ENCODE measurements at regions not wholly inside any gene's neighbourhood (a gene's known extent, or its start where the extent isn't known, plus 50 kb on each side); places are given as distances from the start of the nearest gene placed in this dataset.

DNA sequence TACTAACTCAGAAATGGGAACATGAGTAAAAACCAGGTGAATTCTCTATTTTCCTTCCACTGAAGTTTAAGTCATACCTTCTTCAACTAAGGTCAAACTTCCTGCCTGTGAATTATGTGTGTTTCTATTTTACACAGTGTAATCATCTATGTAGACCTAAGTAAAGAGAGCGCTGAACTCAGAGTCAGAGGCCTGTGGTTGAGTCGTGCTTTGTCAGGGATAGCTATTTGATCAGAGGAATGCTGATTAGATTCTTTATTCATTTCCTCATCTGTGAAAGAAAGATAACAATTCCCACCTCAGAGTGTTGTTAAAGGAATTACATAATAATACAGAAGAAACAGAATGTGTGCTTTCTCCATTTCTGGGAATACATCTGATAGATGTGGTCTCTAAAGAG is 654.1 kb downstream of the STIM2 start:
- no peak for DNase-seq (ENCODE audit: low spot score)

DNA sequence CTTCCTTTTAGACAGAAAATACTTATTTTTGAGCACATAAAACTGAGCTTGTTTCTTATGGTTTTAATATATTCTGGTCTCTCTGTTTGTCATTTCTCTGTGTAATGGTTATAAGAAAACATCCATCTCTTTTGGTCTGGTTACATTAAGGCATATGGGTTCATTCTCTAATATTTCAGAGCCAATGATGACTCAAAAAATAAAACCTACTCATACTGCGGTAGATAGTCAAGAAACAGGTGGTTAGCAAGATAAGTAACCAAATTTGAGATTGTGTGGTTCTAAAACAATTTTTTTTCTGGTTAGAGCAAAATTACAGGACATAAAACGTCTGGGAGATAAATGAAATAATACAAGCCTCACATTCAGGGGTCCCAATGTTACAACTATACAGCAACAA is 654.5 kb downstream of the STIM2 start:
- no peak for DNase-seq (ENCODE audit: low spot score)

DNA sequence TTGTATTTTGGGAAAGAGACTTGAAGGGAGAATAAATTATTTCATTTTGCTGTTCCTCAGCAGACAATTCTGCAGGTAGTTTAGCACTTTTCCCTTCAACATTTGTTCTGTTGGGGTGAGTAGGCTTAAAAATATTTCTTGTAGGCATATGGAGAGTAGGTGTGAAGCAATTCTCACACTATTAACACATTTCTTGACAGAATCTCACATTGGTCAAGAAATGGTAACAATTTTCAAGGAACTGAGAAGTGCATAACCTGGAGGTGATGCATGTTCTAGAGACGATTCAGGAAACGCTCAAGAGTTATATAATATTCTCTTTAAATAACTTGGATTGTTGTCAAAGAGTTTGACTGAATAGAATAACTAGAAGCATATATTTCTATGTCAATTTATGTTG is 658.2 kb downstream of the STIM2 start:
- DNase-seq (ENCODE audit: low spot score): no peak

DNA sequence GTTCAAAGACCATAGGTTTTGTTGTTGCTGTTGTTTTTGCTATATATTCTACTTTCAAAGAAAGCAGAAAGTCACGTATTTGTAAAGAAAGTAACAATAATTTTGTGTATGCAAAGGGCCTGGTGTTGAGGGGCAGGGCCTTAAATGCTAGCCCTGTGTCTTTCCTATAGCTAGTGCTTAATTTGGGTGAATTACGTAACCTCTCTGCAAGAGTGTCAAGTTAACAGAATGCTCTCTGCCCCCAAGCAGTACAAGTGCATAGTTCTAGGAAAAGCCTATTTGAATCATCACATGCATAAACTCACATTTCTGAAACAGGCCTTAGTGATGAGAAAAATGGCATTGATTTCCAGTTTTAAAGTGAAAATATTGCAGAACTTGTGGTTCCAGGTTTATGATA is 663.6 kb downstream of the STIM2 start:
- no peak for DNase-seq (ENCODE audit: low spot score)

DNA sequence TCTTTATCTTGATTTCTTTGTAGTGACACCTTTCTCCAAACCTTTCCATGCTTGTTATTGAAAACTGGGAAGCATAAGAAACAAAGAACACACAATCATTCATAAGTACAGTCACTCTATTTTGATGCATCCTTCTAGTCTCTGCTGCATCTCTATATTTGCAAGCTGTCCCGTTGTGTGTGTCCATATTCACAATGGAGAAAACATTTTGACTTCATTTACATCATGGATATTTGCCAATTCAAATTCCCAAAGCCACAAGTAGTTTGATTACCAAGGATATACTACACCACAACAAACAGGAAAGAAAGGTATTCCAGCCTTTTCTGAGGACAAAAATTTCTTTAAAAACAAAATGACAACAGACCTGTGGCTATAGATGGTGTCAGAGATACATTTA is 673.8 kb downstream of the STIM2 start:
- no peak for DNase-seq (ENCODE audit: low spot score)

DNA sequence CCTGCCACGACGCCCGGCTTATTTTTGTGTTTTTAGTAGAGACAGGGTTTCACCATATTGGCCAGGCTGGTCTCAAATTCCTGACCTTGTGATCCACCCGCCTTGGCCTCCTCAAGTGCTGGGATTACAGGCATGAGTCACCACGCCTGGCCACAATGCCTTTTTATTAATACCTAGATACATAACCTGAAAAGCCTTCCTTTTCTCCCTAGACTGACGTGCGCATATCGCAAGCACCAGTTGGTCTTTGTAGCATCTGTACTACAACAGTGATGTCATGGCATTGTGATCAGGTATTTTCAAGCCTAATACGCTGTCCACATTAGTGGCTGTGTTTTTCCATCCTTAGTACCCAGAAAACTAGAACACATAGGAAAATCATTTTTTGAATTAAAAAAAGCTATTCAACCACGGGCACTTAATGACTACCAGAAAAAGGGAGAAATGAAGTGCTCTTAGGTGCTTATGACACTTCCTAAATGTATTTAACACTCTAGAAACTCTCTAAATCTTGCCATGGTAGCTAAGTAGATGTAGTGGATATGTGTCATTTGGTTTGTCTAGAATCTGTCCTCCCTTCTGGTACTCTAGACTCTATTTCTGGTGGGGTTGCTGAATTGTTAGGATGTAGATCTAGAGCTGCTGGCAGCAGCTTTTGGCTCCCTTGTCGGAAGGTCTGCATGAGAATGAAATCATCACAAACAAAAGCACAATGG is 707.8 kb downstream of the STIM2 start:
- no peak for DNase-seq (ENCODE audit: low spot score)

DNA sequence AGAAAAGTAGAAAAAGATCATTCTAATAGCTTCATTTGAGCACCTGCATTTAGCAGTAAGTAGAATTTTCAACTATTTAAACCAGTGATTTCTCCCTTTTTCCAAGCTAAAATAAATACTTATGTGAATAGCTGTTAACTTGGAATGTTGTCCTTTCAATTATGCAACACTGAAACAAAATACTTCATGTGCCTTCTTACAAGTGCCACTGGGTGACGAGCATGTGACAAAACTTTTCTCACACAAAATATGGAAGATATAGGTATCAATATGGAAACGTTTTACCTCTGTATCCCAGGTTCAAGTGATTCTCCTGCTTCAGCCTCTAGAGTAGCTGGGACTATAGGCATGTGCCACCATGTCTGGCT is 708.3 kb downstream of the STIM2 start:
- no peak for DNase-seq (ENCODE audit: low spot score)

DNA sequence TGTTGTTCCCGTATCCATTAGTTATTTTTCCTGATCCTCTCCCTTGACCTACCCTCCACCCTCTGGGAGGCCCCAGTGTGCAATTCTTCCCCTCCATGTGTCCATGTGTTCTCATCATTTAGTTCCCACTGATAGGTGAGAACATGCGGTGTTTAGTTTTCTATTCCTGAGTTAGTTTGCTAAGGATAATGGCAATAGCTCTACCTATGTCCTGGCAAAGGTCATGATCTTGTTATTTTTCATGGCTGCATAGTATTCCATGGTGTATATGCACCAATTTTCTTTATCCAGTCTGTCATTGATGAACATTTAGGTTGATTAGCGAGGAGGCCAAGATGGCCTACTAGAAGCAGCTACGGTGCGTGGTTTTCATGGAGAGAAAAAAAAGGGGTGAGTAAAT is 714.1 kb downstream of the STIM2 start:
- DNase-seq (ENCODE audit: low spot score): no peak

DNA sequence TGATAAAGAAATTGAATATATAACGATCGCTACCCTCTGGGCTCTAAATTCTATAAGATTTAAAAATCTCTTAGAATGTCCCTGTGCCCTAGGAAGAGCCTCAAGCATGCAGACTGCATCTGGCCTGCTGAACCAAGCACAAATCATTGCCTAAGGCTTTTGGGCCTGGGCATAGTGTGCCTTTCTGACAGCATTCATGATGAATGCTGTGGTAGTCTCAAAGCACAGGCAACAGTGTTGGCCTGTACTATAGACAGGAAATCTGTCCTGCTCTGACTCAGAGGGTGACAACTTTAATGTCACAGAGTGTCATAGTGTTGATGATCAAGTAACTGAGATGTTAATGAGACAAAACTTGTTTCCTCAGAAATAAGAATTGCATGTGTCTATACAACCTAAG is 717.3 kb downstream of the STIM2 start:
- no peak for DNase-seq (ENCODE audit: low spot score)

DNA sequence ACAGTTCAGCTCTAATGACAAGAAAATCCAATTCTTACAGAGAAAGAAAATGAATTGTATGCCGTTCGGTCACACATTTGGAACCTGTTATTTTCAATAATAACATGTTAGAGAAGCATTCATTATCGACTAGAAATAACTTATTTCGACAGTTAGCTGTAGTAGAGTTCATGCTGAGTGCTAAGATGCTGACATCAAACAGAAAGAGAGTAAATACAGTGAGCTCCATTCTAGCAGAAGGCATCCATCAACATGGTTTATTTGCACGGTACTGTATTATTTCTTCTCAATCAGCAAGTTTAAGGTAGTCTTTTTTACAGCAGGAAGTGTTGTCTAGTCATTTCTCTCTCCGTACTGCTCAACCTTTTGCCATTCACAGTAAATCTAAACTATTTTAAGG is 732.1 kb downstream of the STIM2 start:
- no peak for DNase-seq (ENCODE audit: low spot score)

DNA sequence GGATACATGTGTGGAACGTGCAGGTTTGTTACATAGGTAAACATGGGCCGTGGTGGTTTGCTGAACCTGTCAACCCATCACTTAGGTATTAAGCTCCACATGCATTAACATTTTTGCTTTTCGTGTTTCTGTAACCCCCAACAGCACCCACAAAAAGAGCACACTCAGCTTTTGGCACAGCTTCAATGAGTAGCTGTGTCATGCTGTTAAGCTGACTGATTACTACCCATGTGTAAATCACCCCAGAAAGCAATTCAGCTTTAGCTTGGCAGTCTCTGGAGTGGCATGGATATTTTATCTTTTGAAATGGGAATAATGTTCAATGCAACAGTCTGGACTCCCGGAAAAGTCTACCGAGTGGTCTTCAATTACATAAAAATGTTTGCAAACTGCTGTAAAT is 734.3 kb downstream of the STIM2 start:
- DNase-seq (ENCODE audit: low spot score): no peak

DNA sequence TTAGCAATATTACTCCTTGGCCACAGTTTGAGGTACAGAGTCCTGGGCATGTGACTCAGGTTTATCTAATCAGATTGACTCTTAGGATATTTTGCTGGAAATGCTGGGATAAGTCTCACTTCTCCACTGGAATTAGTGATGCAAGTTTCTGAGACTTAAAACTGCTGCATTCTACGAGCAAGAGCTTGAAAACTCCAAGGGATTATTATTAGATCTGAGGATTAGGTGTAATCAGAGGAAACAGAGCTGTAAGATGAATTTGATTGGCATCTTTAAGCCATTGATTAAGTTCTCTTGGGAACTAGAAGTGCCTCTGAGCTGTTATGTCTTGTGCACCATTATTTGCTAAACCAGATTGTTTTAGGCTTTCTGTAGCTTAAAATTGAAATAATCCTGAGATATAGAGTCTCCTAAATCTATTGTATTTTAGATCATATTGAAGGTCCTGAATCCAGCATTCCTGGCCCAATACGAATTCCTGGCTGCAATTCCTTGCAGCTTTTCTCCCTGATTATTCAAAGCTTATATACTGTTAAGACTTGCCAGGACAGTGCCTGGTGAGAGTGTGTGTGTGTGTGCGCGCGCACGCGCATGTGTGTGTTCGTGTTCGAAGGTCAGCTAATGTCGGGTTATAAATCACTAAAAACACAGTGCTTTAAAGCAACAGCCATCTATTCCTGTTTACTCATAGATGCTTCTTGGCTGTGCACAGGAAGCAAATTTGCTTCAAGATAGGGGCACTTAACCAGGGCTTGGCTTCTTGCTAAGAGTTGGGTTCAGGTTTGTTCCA is 735.1 kb downstream of the STIM2 start:
- no peak for DNase-seq (ENCODE audit: low spot score)

DNA sequence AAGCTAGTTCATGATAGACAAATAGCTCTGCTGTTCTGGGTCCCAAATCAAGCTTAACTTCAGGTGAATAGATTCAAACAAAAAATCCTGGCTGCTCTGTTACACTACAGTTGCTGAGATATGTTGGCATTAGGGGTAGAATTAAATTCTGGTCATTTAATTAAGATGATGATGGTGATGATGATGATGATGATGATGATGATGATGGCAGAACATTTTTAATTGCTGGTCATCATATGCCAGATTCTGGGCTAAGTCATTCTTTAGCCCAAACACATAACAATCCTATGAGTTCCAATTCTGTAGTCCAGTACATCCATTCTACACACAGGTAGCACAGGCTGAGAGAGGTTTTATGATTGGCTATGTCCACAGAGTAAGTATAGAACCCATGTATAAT is 741.5 kb downstream of the STIM2 start:
- no peak for DNase-seq (ENCODE audit: low spot score)

DNA sequence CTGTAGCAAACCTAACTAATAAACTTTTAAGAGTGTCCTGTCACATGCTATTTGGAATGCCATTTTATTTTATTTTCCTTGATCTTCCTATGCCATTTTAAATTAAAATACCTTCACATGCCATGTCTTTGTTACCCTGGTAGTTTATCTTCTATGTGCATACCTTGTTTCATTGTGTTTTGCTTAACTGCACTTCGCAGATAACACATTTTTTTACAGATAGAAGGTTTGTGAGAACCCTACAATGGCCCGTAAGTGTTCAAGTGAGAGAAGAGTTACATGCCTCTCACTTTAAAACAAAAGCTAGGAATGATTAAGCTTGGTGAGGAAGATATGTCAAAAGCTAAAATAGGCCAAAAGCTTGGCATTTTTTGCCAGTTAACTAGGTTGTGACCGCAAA is 744.1 kb downstream of the STIM2 start:
- no peak for DNase-seq (ENCODE audit: low spot score)

DNA sequence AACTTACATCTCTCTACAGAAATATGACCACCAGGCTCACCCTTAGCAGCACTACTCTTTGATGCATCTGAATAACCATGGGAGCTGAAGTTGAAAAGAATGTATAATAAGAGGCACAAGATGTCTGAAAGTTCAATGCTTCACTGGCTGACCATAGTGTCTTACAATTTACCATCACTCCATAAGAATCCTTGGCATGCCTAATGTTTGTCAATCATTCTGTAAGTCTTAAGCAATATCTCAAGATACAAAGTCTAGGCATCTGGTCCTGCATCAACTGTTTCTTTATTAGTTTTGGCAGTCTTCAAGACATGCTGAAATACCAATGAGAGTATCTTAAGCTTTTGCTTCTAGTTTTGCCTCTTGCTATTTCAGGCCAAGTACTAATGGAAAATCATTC is 755.5 kb downstream of the STIM2 start:
- DNase-seq (ENCODE audit: low spot score): no peak

DNA sequence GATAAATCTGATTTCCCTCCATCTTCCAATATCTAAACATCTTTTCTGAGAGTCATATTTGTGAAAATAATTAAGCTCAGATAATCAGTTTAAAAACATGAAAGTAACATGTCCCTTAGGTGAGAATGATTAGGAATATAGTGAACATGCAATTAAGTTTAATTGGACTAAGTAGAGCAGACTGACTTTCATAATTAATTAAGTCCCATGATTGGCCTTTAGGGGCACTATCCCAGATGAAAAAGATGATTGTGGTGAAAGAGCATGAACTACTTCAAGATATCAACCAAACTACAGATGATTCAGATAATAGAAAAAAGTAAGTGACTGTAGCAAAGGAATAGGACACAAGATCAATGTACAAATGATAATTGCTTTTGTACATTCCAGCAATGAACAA is 758.8 kb downstream of the STIM2 start:
- no peak for DNase-seq (ENCODE audit: low spot score)

DNA sequence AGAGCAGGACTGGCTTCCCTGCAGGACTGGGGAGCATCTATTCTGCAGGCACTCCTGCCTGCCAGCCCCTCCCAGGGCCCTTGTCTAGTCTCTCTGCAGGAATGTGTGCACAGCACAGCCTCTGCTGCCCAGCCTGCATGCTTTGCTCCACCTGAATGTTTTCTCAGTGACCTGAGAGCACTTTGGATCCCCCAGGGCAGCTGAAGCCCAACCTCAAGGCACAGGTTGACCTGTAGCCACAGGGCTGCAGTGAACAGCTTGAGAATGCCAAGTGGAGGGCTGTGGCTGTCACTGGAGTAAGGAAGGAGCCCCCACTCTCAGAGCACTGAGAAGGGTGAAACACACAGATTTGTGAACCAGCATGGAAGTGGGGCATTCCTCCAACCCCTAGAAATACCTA is 760.2 kb downstream of the STIM2 start:
- DNase-seq (ENCODE audit: low spot score): no peak

DNA sequence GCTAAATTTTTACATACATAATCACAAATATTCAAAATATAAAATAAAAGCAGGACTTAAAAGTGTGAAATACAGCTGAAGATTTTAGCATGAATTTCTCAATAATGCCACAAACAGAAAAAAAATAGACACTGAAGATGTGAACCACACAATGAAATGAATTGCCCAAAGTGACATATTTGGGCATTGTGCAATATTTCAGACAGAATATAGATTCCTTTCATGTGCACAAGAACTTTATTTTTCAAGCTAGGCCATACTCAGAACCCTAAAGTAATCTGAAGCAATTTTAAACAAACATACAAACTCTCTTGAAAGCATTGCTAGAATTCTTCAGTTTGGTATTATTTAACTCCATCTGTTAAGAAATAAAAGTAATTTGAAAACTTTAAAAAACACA is 764.1 kb downstream of the STIM2 start:
- DNase-seq (ENCODE audit: low spot score): no peak

DNA sequence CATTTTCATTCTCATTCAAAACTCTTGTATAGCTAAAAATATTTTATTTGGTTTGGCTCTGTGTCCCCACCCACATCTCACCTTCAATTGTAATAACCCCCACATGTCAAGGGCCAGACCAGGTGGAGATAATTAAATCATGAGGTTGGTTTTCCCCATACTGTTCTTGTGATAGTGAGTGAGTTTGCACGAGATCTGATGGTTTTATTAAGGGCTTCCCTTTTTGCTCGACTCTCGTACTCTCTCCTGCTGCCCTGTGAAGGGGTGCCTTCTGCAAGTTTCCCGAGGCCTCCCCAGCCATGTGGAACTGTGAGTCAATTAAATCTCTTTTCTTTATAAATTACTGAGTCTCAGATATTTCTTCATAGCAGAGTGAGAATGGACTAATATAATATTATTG is 768.0 kb downstream of the STIM2 start:
- DNase-seq (ENCODE audit: low spot score): no peak

DNA sequence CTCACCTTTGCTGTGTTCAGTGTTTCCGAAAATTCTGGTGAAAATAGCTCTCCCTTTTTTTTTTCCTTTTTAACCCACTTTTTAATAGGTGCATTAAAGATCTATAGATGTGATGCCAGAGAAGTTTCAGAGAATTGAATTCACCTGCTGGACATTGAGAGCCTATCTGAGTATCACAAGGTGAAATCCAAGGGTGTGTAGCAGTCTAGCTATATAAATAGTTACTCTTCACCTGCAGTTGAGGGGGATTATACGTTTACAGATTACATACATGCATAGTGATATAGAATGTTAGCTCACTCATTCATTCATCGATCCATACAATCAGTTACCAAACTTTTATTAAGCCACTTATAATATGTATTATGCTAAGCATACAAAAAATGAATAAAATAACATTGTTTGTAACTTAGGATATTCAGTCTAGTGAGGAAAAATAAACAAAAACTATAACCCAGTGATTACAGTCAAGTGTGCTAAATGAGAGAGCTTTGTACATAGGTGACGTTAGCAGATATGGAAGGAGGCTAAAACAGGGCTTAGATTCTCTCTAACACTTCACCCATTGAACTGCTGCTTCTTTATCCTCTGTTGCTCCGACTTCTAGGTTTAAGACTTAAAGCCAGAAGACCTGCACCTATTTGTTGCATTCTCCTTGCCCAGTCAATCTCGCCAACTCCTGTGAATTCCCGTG is 769.0 kb downstream of the STIM2 start:
- no peak for DNase-seq (ENCODE audit: low spot score)

DNA sequence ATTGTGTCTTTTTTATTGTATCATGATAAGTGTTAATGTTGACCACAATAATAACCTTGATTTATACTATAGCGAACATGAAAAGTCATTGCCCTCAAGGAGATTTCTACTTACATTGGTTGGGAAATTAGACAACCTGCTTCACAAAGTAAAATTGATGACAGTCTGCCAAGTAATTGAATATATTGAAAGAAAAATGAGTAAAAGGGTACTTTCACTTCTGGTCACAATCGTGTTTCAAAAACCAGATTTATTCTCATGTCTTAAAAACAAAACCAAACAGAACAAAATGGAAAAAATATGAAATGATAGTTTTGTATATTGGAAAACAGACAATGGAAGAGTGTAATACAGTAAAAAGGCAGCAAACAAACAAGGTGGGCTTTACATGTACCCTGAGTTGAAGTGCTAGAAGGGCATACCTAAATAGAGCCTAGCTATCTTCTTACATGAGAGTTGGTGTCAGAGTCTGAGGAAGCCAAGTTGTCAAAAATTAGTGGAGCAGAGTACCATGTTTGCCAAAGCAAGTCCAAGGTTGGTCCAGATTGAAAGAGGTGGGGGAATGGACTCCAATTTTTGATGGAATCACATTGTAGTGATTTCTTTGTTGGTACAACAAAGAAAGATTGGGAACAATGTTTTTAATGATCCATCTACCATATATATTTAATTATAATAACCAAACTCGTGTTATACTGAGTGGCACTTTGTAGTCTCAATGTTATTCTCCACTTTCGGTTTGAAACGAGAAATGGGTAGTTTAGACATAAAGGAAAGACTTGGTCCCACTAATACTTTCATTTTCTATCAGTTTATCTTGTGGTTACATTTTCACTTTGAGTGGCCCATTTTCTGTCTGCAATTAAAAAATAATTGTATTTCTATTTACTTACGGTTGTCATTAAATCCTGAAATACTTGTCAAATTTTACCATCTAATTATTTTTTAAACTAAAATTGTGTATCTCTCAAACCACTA is 775.6 kb downstream of the STIM2 start:
- no peak for DNase-seq (ENCODE audit: low spot score)

All from putamen (tissue), 1 donor.